ENCODE measurements at regions not wholly inside any gene's neighbourhood (a gene's known extent, or its start where the extent isn't known, plus 50 kb on each side); places are given as distances from the start of the nearest gene placed in this dataset.

- Mint-ChIP-seq H3K4me3 (no peak overlapping the region), H3K4me1 (no peaks in the 10 kb centered on the region), H3K27me3 (peaks cover 2% of the 10 kb centered on the region), H3K27ac (no peak overlapping the region), H3K36me3 (ENCODE audit: low read depth) (no peaks in the 10 kb centered on the region), H3K9me3 (ENCODE audit: low read depth) (no peaks in the 10 kb centered on the region)
- POLR2A ChIA-PET = no interaction called here
- CTCF ChIA-PET = no interaction called here
- DNase-seq (no peak), ATAC-seq (no peak)
- intact Hi-C loops (cut with DNase I, micrococcal nuclease) = no loop called here
Observed at GRCh38 chr12:58074259-58074658, 132.9 kb downstream of the ATP23 start.

- Mint-ChIP-seq H3K36me3 (ENCODE audit: low read depth) (no peaks in the 10 kb centered on the region), H3K27ac (no peak overlapping the region), H3K9me3 (ENCODE audit: low read depth) (no peaks in the 10 kb centered on the region), H3K4me3 (no peak overlapping the region), H3K27me3 (peaks cover 6% of the 10 kb centered on the region), H3K4me1 (no peaks in the 10 kb centered on the region)
- POLR2A ChIA-PET = no interaction called here
- intact Hi-C loops (cut with DNase I, micrococcal nuclease) = no loop called here
- no peak for ATAC-seq
- CTCF ChIA-PET = no interaction called here
- DNase-seq = no peak
Observed at GRCh38 chr12:58079806-58080205, 138.4 kb downstream of the ATP23 start.

DNA sequence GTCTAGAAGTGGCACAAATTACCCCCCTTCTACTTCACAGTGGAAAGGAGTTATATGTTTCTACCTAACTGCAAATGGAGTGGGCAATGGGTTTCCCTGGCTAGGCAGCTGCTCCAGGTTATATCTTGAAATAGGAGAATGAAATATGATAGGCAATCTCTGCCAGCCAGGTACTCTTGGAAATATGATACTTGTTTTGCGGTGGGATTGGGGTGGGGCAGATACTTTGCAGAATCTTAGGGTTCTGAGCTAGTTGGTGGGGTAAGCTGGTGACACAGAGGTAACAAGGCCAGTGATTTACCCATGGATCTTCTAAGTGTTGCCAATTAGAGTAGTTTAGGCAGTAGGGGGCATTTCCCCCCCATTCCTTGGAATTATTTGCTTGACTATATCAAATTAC, 140.1 kb downstream of the ATP23 start:
- no peaks in the 10 kb centered on the region for H3K4me1 Mint-ChIP-seq
- no peak overlapping the region for H3K27ac Mint-ChIP-seq
- H3K4me3 Mint-ChIP-seq = no peak overlapping the region
- ChIA-PET POLR2A (no interaction called here), CTCF (no interaction called here)
- H3K27me3 Mint-ChIP-seq = peaks cover 11% of the 10 kb centered on the region
- no peaks in the 10 kb centered on the region for H3K36me3 Mint-ChIP-seq (ENCODE audit: low read depth)
- DNase-seq = no peak
- H3K9me3 Mint-ChIP-seq (ENCODE audit: low read depth) = no peaks in the 10 kb centered on the region
- intact Hi-C loops (cut with DNase I, micrococcal nuclease) = no loop called here
- ATAC-seq = no peak

DNA sequence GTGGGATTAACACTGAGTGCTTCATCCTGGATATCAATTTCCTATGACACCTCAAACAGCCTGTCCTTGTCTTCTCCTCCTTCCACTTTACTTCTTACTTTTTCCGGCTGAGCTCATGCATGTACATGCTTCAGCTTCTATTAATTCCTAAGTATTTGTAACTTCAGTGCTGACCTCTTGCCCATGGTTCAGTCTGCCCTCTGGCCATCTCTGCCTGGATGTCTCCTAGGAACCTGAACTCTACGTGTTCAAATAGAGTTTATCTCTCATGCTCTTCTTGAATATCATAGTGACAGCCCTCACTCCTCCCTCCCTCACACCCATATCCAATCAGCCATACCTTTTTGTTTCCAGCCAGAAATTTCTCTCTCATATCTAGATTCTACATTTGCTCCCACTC, 141.6 kb downstream of the ATP23 start:
- Mint-ChIP-seq H3K4me1 (no peaks in the 10 kb centered on the region), H3K4me3 (no peak overlapping the region), H3K9me3 (ENCODE audit: low read depth) (no peaks in the 10 kb centered on the region), H3K27me3 (peaks cover 12% of the 10 kb centered on the region), H3K36me3 (ENCODE audit: low read depth) (no peaks in the 10 kb centered on the region), H3K27ac (no peak overlapping the region)
- intact Hi-C loops (cut with DNase I, micrococcal nuclease) = no loop called here
- CTCF ChIA-PET = no interaction called here
- DNase-seq = no peak
- ATAC-seq = no peak
- POLR2A ChIA-PET = no interaction called here

GRCh38 chr12:58086006-58086405, 144.6 kb downstream of the ATP23 start:
- no peaks in the 10 kb centered on the region for H3K4me1 Mint-ChIP-seq
- ChIA-PET CTCF (no interaction called here), POLR2A (no interaction called here)
- peaks cover 11% of the 10 kb centered on the region for H3K27me3 Mint-ChIP-seq
- ATAC-seq (no peak), DNase-seq (no peak)
- no peak overlapping the region for H3K27ac Mint-ChIP-seq
- H3K9me3 Mint-ChIP-seq (ENCODE audit: low read depth) = no peaks in the 10 kb centered on the region
- no peak overlapping the region for H3K4me3 Mint-ChIP-seq
- intact Hi-C loops (cut with DNase I, micrococcal nuclease) = no loop called here
- no peaks in the 10 kb centered on the region for H3K36me3 Mint-ChIP-seq (ENCODE audit: low read depth)

GRCh38 chr12:58086930-58087329, 145.6 kb downstream of the ATP23 start:
- Mint-ChIP-seq H3K4me1 (no peaks in the 10 kb centered on the region), H3K9me3 (ENCODE audit: low read depth) (no peaks in the 10 kb centered on the region), H3K4me3 (no peak overlapping the region), H3K27ac (no peak overlapping the region), H3K27me3 (peaks cover 13% of the 10 kb centered on the region), H3K36me3 (ENCODE audit: low read depth) (no peaks in the 10 kb centered on the region)
- ChIA-PET POLR2A (no interaction called here), CTCF (no interaction called here)
- ATAC-seq (no peak), DNase-seq (no peak)
- intact Hi-C loops (cut with DNase I, micrococcal nuclease) = no loop called here

GRCh38 chr12:58087423-58088127, 146.2 kb downstream of the ATP23 start:
- Mint-ChIP-seq H3K9me3 (ENCODE audit: low read depth) (no peaks in the 10 kb centered on the region), H3K27ac (no peak overlapping the region), H3K27me3 (peaks cover 15% of the 10 kb centered on the region), H3K36me3 (ENCODE audit: low read depth) (no peaks in the 10 kb centered on the region), H3K4me3 (no peak overlapping the region), H3K4me1 (no peaks in the 10 kb centered on the region)
- ATAC-seq = no peak
- CTCF ChIA-PET = no interaction called here
- POLR2A ChIA-PET = no interaction called here
- no peak for DNase-seq
- intact Hi-C loops (cut with DNase I, micrococcal nuclease) = no loop called here

DNA sequence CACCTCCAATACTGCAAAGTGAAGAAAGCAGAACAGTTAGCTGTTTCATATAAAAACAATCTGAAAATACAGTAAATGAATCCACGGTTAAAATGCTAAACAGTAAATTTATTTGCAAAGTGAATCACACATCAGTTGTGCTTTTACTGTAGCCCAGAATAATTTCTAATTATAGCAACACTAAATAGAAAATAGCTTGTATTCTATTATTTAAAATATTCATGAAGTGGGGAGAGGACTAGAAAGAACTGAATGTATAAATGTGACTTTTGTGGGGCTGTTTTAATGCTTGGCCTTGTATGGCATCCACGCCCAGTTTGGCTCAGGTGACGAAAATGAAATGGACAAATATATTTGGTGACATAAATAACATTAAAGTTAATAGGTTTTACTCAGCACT, 148.2 kb downstream of the ATP23 start:
- ATAC-seq (no peak), DNase-seq (no peak)
- ChIA-PET POLR2A (no interaction called here), CTCF (interaction anchor here (0.6 kb wide), 1 partner anchor 86 kb away, joined by 3 read pairs; no protein-coding TSS in a partner anchor)
- Mint-ChIP-seq H3K27ac (no peak overlapping the region), H3K36me3 (ENCODE audit: low read depth) (no peaks in the 10 kb centered on the region), H3K27me3 (peaks cover 11% of the 10 kb centered on the region), H3K9me3 (ENCODE audit: low read depth) (no peaks in the 10 kb centered on the region), H3K4me3 (no peak overlapping the region), H3K4me1 (no peaks in the 10 kb centered on the region)
- intact Hi-C loops (cut with DNase I, micrococcal nuclease) = no loop called here

DNA sequence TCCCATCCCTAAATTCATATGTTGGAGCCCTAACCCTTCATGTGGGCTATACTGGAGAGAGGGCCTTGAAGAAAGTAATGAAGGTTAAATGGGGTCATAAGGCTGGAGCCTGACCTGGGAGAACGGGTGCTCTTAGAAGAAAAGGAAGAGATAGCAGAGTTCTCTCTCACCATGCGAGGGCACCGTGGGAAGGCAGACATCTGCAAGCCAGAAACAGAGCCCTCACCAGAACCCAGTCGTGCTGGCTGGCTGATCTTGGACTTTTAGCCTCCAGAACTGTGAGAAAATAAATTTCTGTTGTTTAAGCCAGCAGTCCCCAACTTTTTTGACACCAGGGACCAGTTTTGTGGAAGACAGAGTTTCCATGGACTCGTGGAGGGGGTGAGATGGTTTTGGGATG, 149.3 kb downstream of the ATP23 start:
- H3K27me3 Mint-ChIP-seq = peaks cover 11% of the 10 kb centered on the region
- intact Hi-C loops (cut with DNase I, micrococcal nuclease) = no loop called here
- ATAC-seq (no peak), DNase-seq (no peak)
- H3K27ac Mint-ChIP-seq = no peak overlapping the region
- CTCF ChIA-PET = no interaction called here
- no peaks in the 10 kb centered on the region for H3K36me3 Mint-ChIP-seq (ENCODE audit: low read depth)
- POLR2A ChIA-PET = no interaction called here
- no peaks in the 10 kb centered on the region for H3K4me1 Mint-ChIP-seq
- no peaks in the 10 kb centered on the region for H3K9me3 Mint-ChIP-seq (ENCODE audit: low read depth)
- no peak overlapping the region for H3K4me3 Mint-ChIP-seq

- CTCF ChIA-PET = interaction anchor here (0.8 kb wide), 2 partner anchors 11 to 14 kb away, joined by 3 read pairs; no protein-coding TSS in a partner anchor
- intact Hi-C loops (cut with DNase I, micrococcal nuclease) = no loop called here
- Mint-ChIP-seq H3K9me3 (ENCODE audit: low read depth) (no peaks in the 10 kb centered on the region), H3K4me3 (no peak overlapping the region), H3K27me3 (peaks cover 4% of the 10 kb centered on the region), H3K36me3 (ENCODE audit: low read depth) (no peaks in the 10 kb centered on the region), H3K4me1 (no peaks in the 10 kb centered on the region), H3K27ac (no peak overlapping the region)
- POLR2A ChIA-PET = no interaction called here
- DNase-seq = no peak
- ATAC-seq = no peak
Observed at GRCh38 chr12:58095002-58095401, 153.6 kb downstream of the ATP23 start.

GRCh38 chr12:58097741-58098140, 156.4 kb downstream of the ATP23 start:
- Mint-ChIP-seq H3K4me3 (no peak overlapping the region), H3K27ac (no peak overlapping the region), H3K27me3 (peaks cover under 1% of the 10 kb centered on the region), H3K4me1 (no peaks in the 10 kb centered on the region), H3K36me3 (ENCODE audit: low read depth) (no peaks in the 10 kb centered on the region), H3K9me3 (ENCODE audit: low read depth) (no peaks in the 10 kb centered on the region)
- ATAC-seq (no peak), DNase-seq (no peak)
- ChIA-PET POLR2A (no interaction called here), CTCF (no interaction called here)
- intact Hi-C loops (cut with DNase I, micrococcal nuclease) = no loop called here

GRCh38 chr12:58099476-58099875, 158.1 kb downstream of the ATP23 start:
- Mint-ChIP-seq H3K36me3 (ENCODE audit: low read depth) (no peaks in the 10 kb centered on the region), H3K27me3 (peaks cover 2% of the 10 kb centered on the region), H3K4me1 (no peaks in the 10 kb centered on the region), H3K4me3 (no peak overlapping the region), H3K9me3 (ENCODE audit: low read depth) (no peaks in the 10 kb centered on the region), H3K27ac (no peak overlapping the region)
- ChIA-PET POLR2A (interaction anchor here (0.8 kb wide), 1 partner anchor 344 kb away, joined by 4 read pairs; no protein-coding TSS in a partner anchor), CTCF (interaction anchor here (0.6 kb wide), 2 partner anchors 111 to 125 kb away, joined by 3 read pairs; no protein-coding TSS in a partner anchor)
- intact Hi-C loops (cut with DNase I, micrococcal nuclease) = no loop called here
- ATAC-seq = no peak
- DNase-seq = no peak

DNA sequence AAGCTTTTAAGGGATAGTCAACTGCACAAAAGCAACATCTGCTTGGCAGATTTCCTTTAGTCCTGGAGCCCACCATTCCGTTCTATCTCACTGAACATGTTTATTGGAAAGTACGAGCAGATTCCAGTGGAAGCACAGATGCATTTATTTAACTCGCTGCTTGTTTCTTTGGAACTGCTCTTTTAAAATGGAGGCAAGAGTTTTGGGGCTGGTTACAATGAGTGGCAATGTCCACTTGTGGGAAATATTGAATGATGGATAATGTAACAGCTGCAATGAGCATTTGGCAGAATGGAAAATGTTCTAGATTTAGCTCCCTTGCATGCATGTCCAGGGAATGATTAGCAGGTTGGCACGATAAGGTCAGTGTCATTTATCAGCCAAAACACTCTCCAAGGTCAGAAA, 163.0 kb downstream of the ATP23 start:
- Mint-ChIP-seq H3K4me3 (no peak overlapping the region), H3K9me3 (ENCODE audit: low read depth) (peaks cover 2% of the 10 kb centered on the region), H3K27ac (no peak overlapping the region), H3K27me3 (peaks cover 2% of the 10 kb centered on the region), H3K4me1 (no peaks in the 10 kb centered on the region), H3K36me3 (ENCODE audit: low read depth) (no peaks in the 10 kb centered on the region)
- ChIA-PET CTCF (no interaction called here), POLR2A (no interaction called here)
- intact Hi-C loops (cut with DNase I, micrococcal nuclease) = no loop called here
- DNase-seq = no peak
- ATAC-seq = no peak

All from activated CD4-positive, alpha-beta T cell treated with anti-CD3 and anti-CD28 coated beads for 36 hours (primary cell).